ENCODE measurements at regions not wholly inside any gene's neighbourhood (a gene's known extent, or its start where the extent isn't known, plus 50 kb on each side); places are given as distances from the start of the nearest gene placed in this dataset.

DNA sequence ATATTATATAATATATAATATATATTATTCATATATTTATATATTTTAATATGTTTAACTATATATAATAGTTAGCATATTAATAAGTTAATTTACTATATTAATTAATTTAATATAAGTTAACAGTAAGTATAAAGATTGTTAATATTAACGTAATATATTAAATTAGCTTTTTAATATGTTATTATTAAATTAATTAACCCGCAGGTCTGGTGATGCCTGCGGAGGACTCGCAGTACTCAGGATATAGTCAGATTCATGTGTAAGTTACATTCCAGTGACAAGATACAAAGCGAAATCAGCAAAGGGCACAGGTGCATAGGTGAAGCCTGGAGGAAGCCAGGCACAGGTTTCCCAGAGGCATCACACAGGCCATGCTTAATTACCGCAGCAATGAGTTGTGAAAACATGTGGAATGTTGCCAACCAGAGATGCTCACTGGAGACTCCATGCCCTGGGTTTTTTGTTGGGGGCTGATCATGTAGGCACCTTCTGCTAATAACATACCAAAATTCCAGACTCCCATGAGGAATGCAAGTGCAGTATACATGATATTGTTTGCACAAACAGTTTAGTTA is 130.4 kb upstream of the MPHOSPH6 start (continued):
- TF ChIP-seq, protein P1, sequence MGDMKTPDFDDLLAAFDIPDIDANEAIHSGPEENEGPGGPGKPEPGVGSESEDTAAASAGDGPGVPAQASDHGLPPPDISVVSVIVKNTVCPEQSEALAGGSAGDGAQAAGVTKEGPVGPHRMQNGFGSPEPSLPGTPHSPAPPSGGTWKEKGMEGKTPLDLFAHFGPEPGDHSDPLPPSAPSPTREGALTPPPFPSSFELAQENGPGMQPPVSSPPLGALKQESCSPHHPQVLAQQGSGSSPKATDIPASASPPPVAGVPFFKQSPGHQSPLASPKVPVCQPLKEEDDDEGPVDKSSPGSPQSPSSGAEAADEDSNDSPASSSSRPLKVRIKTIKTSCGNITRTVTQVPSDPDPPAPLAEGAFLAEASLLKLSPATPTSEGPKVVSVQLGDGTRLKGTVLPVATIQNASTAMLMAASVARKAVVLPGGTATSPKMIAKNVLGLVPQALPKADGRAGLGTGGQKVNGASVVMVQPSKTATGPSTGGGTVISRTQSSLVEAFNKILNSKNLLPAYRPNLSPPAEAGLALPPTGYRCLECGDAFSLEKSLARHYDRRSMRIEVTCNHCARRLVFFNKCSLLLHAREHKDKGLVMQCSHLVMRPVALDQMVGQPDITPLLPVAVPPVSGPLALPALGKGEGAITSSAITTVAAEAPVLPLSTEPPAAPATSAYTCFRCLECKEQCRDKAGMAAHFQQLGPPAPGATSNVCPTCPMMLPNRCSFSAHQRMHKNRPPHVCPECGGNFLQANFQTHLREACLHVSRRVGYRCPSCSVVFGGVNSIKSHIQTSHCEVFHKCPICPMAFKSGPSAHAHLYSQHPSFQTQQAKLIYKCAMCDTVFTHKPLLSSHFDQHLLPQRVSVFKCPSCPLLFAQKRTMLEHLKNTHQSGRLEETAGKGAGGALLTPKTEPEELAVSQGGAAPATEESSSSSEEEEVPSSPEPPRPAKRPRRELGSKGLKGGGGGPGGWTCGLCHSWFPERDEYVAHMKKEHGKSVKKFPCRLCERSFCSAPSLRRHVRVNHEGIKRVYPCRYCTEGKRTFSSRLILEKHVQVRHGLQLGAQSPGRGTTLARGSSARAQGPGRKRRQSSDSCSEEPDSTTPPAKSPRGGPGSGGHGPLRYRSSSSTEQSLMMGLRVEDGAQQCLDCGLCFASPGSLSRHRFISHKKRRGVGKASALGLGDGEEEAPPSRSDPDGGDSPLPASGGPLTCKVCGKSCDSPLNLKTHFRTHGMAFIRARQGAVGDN (IDR thresholded peaks at IDR 0.05): no peak
- no peak for TF ChIP-seq BCL11A (IDR thresholded peaks at IDR 0.05; ENCODE audit: low read depth, low read length)
- TF ChIP-seq SMAD5 (IDR thresholded peaks at IDR 0.05; ENCODE audit: low read depth): no peak

DNA sequence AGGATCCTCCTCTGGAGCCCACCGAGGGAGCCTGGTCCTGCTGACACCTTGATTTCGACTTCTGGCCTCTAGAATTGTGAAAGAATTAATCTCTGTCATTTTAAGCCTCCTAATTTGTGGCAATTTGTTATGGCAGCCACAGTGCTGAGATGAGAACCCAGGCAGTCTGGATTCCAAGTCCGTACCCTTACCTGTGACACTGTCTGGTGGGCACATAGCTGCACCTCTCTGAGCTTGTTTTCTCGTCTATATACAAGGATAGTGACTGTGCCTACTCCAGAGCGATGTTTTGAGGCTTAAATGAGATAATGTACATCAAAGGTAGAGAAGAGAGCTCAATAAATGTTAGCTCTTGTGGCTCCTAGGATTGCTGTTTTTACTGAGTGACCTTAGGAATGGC is 128.4 kb upstream of the MPHOSPH6 start:
- RAD21 ChIA-PET (ENCODE audit: unreplicated experiment): interaction anchor here (0.6 kb wide), 1 partner anchor 35 kb away, joined by 3 read pairs; no protein-coding TSS in a partner anchor
- no peaks in the 10 kb centered on the region for H3K79me2 ChIP-seq (ENCODE audit: control insufficient read depth, insufficient read depth, low read length)
- H3K4me3 ChIP-seq: no peak overlapping the region
- WGBS (ENCODE audit: insufficient coverage, insufficient replicate concordance, low lambda C conversion rate, missing lambda C conversion rate): 13% methylated on average over 5 of the region's 5 CpGs
- in situ Hi-C loops (cut with MboI) (no loop called here), intact Hi-C loops (cut with micrococcal nuclease; ENCODE audit: unreplicated experiment) (no loop called here)
- POLR2A ChIA-PET: no interaction called here
- no TSS peak for BruUV-seq (replicated peaks)
- H3K27ac ChIP-seq (ENCODE audit: control insufficient read depth, insufficient read depth): no peak overlapping the region
- TF ChIP-seq ZZZ3 (IDR thresholded peaks at IDR 0.05; ENCODE audit: control insufficient read depth, insufficient read length, low read depth): no peak
- no peak for TF ChIP-seq FOXK2 (IDR thresholded peaks at IDR 0.05)
- TF ChIP-seq, protein P2, sequence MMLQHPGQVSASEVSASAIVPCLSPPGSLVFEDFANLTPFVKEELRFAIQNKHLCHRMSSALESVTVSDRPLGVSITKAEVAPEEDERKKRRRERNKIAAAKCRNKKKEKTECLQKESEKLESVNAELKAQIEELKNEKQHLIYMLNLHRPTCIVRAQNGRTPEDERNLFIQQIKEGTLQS (IDR thresholded peaks at IDR 0.05; ENCODE audit: borderline replicate concordance, extremely low read depth, low read depth, low read length): no peak
- TF ChIP-seq SMC3 (IDR thresholded peaks at IDR 0.05; ENCODE audit: borderline replicate concordance, low read length): no peak
- no peak for TF ChIP-seq NFYA (IDR thresholded peaks at IDR 0.05; ENCODE audit: borderline replicate concordance, low read depth, low read length)
- TF ChIP-seq ATF7 (IDR thresholded peaks at IDR 0.05; ENCODE audit: low read depth): no peak
- TF ChIP-seq TBL1XR1 (IDR thresholded peaks at IDR 0.05; ENCODE audit: low read depth, low read length): no peak
- TF ChIP-seq CBFB (IDR thresholded peaks at IDR 0.05; ENCODE audit: low read depth): no peak
- TF ChIP-seq, protein P3, sequence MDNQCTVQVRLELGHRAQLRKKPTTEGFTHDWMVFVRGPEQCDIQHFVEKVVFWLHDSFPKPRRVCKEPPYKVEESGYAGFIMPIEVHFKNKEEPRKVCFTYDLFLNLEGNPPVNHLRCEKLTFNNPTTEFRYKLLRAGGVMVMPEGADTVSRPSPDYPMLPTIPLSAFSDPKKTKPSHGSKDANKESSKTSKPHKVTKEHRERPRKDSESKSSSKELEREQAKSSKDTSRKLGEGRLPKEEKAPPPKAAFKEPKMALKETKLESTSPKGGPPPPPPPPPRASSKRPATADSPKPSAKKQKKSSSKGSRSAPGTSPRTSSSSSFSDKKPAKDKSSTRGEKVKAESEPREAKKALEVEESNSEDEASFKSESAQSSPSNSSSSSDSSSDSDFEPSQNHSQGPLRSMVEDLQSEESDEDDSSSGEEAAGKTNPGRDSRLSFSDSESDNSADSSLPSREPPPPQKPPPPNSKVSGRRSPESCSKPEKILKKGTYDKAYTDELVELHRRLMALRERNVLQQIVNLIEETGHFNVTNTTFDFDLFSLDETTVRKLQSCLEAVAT (IDR thresholded peaks at IDR 0.05): no peak
- no peak for TF ChIP-seq MEF2B (IDR thresholded peaks at IDR 0.05; ENCODE audit: partially characterized antibody, poor library complexity, severe bottlenecking)
- no peak for TF ChIP-seq SUPT20H (IDR thresholded peaks at IDR 0.05; ENCODE audit: borderline replicate concordance, control insufficient read depth, low read depth, low read length)
- no peak for TF ChIP-seq PML (IDR thresholded peaks at IDR 0.05; ENCODE audit: low read length)
- no peak overlapping the region for H2AFZ ChIP-seq (ENCODE audit: control insufficient read depth, low read depth, low read length)
- H3K4me2 ChIP-seq (ENCODE audit: control insufficient read depth, insufficient read depth): no peak overlapping the region
- no peaks in the 10 kb centered on the region for H3K27me3 ChIP-seq (replicated peaks in 1 of 2; ENCODE audit: control insufficient read depth in 2 of 2, insufficient read depth in 2 of 2, low read length in 1 of 2)
- no peak for FAIRE-seq
- H3K9ac ChIP-seq (ENCODE audit: control insufficient read depth, insufficient read depth, low read length): no peak overlapping the region
- H3K36me3 ChIP-seq (ENCODE audit: control insufficient read depth in 2 of 2, insufficient read depth in 2 of 2, low read length in 1 of 2): no peaks in the 10 kb centered on the region
- SMC1A ChIA-PET (ENCODE audit: uncharacterized antibody, unreplicated experiment): no interaction called here
- no peaks in the 10 kb centered on the region for H3K9me3 ChIP-seq (replicated peaks; ENCODE audit: control insufficient read depth, insufficient read depth, low read length)
- H4K20me1 ChIP-seq (ENCODE audit: control insufficient read depth, insufficient read depth): no peaks in the 10 kb centered on the region
- no peak for ATAC-seq
- no peaks in the 10 kb centered on the region for H3K4me1 ChIP-seq (ENCODE audit: control insufficient read depth, insufficient read depth, low read length)
- DNase-seq (ENCODE audit: low read depth, low spot score): no peak
- CTCF ChIA-PET: interaction anchor here (0.6 to 1.0 kb wide), 2 partner anchors 34 to 46 kb away, joined by 3 to 4 read pairs; no protein-coding TSS in a partner anchor

All from GM12878 (cell line).